ENCODE measurements at regions not wholly inside any gene's neighbourhood (a gene's known extent, or its start where the extent isn't known, plus 50 kb on each side); places are given as distances from the start of the nearest gene placed in this dataset.

- DNase-seq: no peak
Observed at GRCh38 chr13:77422724-77423123, 95.8 kb upstream of the MYCBP2 start.

- no peak for DNase-seq
Observed at GRCh38 chr13:77417897-77418296, 91.0 kb upstream of the MYCBP2 start.

- DNase-seq: no peak
Observed at GRCh38 chr13:77416666-77417212, 89.8 kb upstream of the MYCBP2 start.

- no peak for DNase-seq
Observed at GRCh38 chr13:77415253-77416071, 88.6 kb upstream of the MYCBP2 start.

GRCh38 chr13:77412860-77413259, 86.0 kb upstream of the MYCBP2 start:
- DNase-seq: no peak

- no peak for DNase-seq
Observed at GRCh38 chr13:77412116-77412635, 85.3 kb upstream of the MYCBP2 start.

GRCh38 chr13:77409412-77409811, 82.5 kb upstream of the MYCBP2 start:
- DNase-seq: no peak

GRCh38 chr13:77406644-77407440, 79.9 kb upstream of the MYCBP2 start:
- DNase-seq: no peak

GRCh38 chr13:77398825-77399620, 72.1 kb upstream of the MYCBP2 start:
- no peak for DNase-seq

GRCh38 chr13:77397636-77398035, 70.7 kb upstream of the MYCBP2 start:
- DNase-seq: no peak

- no peak for DNase-seq
Observed at GRCh38 chr13:77391475-77391874, 64.6 kb upstream of the MYCBP2 start.

- no peak for DNase-seq
Observed at GRCh38 chr13:77390391-77390790, 63.5 kb upstream of the MYCBP2 start.

- no peak for DNase-seq
Observed at GRCh38 chr13:77389625-77390000, 62.7 kb upstream of the MYCBP2 start.

- no peak for DNase-seq
Observed at GRCh38 chr13:77388944-77389624, 62.2 kb upstream of the MYCBP2 start.

- DNase-seq: no peak
Observed at GRCh38 chr13:77387607-77388200, 60.8 kb upstream of the MYCBP2 start.

GRCh38 chr13:77386880-77387606, 60.1 kb upstream of the MYCBP2 start:
- DNase-seq: peak; percentile 3

GRCh38 chr13:77386046-77386445, 59.2 kb upstream of the MYCBP2 start:
- no peak for DNase-seq

- no peak for DNase-seq
Observed at GRCh38 chr13:77384999-77385398, 58.1 kb upstream of the MYCBP2 start.

- DNase-seq: no peak
Observed at GRCh38 chr13:77383097-77383496, 56.2 kb upstream of the MYCBP2 start.

GRCh38 chr13:77381059-77381458, 54.2 kb upstream of the MYCBP2 start:
- no peak for DNase-seq

- no peak for DNase-seq
Observed at GRCh38 chr13:77379508-77379907, 52.6 kb upstream of the MYCBP2 start.

Data from hindlimb muscle (tissue), 1 donor.